Liver (tissue), 3 donors: ENCODE measurements at regions not wholly inside any gene's neighbourhood (a gene's known extent, or its start where the extent isn't known, plus 50 kb on each side); places are given as distances from the start of the nearest gene placed in this dataset.

Source experiments
- GABPA ChIP-seq, 2 donors: IDR thresholded peaks in 1 of 2; conservative IDR thresholded peaks in 1 of 2; 2 replicates each; pipeline ENCODE4 v1.6.1; 2016; ENCODE audit warnings: antibody characterized with exemption in 2 of 2, mild to moderate bottlenecking in 1 of 2, moderate library complexity in 1 of 2
- JUND ChIP-seq, 2 donors: IDR thresholded peaks; 2 replicates each; pipeline ENCODE4 v1.6.1; 2016; ENCODE audit warnings: antibody characterized with exemption in 2 of 2
- NR2F2 ChIP-seq: IDR thresholded peaks from 2 replicates; pipeline ENCODE4 v1.6.1; 2016; ENCODE audit warnings: antibody characterized with exemption
- RAD21 ChIP-seq, 2 donors: IDR thresholded peaks; 2 replicates each; pipeline ENCODE4 v1.6.1; 2016; ENCODE audit warnings: antibody characterized with exemption in 2 of 2, mild to moderate bottlenecking in 2 of 2
- TAF1 ChIP-seq: conservative IDR thresholded peaks from 2 replicates; pipeline ENCODE4 v1.6.1; 2016; ENCODE audit warnings: antibody characterized with exemption, mild to moderate bottlenecking
- TF ChIP-seq, protein P1 (sequence below): IDR thresholded peaks from 2 replicates; pipeline ENCODE4 v1.6.1; 2016; ENCODE audit warnings: antibody characterized with exemption
- TF ChIP-seq, protein P2 (sequence below): fragments of 150-350 bp; IDR thresholded peaks from 2 replicates; pipeline ENCODE4 v1.5.1; 2017; ENCODE audit warnings: improper control_type of control experiment, low read depth, low read length; ENCODE audit not compliant: missing input control
- TF ChIP-seq, protein P3 (sequence below): IDR thresholded peaks from 2 replicates; pipeline ENCODE4 v1.6.1; 2016; ENCODE audit warnings: antibody characterized with exemption, mild to moderate bottlenecking
- TF ChIP-seq, protein P4 (sequence below): IDR thresholded peaks from 2 replicates; pipeline ENCODE4 v1.6.1; 2016; ENCODE audit warnings: antibody characterized with exemption
- TF ChIP-seq, protein P5 (sequence below): IDR thresholded peaks from 2 replicates; pipeline ENCODE4 v1.6.1; 2016; ENCODE audit warnings: antibody characterized with exemption
- donor health status: healthy.
- donor health status: healthy.

DNA sequence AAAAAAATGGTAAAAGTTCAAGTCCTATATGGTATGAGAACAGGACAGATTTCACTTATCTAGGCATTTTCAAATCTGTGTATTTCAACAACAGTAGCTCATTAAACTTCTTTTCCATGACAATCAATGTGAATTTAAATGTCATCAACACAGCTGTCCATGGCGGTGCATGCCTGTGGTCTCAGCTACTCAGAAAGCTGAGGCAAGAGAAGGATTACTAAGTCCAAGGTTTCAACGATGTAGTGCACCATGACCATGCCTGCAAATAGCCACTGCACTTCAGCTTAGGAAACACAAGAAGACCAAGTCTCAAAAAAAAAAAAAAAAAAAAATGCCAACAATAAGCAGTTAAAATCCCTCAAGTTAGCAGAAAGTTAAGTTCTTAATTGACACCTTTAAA lies 214.6 kb downstream of the C12orf50 start:
- TF ChIP-seq, protein P1, sequence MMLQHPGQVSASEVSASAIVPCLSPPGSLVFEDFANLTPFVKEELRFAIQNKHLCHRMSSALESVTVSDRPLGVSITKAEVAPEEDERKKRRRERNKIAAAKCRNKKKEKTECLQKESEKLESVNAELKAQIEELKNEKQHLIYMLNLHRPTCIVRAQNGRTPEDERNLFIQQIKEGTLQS = no peak
- TF ChIP-seq, protein P2, sequence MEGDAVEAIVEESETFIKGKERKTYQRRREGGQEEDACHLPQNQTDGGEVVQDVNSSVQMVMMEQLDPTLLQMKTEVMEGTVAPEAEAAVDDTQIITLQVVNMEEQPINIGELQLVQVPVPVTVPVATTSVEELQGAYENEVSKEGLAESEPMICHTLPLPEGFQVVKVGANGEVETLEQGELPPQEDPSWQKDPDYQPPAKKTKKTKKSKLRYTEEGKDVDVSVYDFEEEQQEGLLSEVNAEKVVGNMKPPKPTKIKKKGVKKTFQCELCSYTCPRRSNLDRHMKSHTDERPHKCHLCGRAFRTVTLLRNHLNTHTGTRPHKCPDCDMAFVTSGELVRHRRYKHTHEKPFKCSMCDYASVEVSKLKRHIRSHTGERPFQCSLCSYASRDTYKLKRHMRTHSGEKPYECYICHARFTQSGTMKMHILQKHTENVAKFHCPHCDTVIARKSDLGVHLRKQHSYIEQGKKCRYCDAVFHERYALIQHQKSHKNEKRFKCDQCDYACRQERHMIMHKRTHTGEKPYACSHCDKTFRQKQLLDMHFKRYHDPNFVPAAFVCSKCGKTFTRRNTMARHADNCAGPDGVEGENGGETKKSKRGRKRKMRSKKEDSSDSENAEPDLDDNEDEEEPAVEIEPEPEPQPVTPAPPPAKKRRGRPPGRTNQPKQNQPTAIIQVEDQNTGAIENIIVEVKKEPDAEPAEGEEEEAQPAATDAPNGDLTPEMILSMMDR = no peak
- TF ChIP-seq RAD21 (IDR thresholded peaks at IDR 0.05) = no peak
- TF ChIP-seq, protein P3, sequence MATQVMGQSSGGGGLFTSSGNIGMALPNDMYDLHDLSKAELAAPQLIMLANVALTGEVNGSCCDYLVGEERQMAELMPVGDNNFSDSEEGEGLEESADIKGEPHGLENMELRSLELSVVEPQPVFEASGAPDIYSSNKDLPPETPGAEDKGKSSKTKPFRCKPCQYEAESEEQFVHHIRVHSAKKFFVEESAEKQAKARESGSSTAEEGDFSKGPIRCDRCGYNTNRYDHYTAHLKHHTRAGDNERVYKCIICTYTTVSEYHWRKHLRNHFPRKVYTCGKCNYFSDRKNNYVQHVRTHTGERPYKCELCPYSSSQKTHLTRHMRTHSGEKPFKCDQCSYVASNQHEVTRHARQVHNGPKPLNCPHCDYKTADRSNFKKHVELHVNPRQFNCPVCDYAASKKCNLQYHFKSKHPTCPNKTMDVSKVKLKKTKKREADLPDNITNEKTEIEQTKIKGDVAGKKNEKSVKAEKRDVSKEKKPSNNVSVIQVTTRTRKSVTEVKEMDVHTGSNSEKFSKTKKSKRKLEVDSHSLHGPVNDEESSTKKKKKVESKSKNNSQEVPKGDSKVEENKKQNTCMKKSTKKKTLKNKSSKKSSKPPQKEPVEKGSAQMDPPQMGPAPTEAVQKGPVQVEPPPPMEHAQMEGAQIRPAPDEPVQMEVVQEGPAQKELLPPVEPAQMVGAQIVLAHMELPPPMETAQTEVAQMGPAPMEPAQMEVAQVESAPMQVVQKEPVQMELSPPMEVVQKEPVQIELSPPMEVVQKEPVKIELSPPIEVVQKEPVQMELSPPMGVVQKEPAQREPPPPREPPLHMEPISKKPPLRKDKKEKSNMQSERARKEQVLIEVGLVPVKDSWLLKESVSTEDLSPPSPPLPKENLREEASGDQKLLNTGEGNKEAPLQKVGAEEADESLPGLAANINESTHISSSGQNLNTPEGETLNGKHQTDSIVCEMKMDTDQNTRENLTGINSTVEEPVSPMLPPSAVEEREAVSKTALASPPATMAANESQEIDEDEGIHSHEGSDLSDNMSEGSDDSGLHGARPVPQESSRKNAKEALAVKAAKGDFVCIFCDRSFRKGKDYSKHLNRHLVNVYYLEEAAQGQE = no peak
- no peak for TF ChIP-seq GABPA (IDR thresholded peaks at IDR 0.05 in 1 of 2, conservative IDR thresholded peaks at IDR 0.05 in 1 of 2)
- no peak for TF ChIP-seq JUND (IDR thresholded peaks at IDR 0.05)
- TF ChIP-seq, protein P4, sequence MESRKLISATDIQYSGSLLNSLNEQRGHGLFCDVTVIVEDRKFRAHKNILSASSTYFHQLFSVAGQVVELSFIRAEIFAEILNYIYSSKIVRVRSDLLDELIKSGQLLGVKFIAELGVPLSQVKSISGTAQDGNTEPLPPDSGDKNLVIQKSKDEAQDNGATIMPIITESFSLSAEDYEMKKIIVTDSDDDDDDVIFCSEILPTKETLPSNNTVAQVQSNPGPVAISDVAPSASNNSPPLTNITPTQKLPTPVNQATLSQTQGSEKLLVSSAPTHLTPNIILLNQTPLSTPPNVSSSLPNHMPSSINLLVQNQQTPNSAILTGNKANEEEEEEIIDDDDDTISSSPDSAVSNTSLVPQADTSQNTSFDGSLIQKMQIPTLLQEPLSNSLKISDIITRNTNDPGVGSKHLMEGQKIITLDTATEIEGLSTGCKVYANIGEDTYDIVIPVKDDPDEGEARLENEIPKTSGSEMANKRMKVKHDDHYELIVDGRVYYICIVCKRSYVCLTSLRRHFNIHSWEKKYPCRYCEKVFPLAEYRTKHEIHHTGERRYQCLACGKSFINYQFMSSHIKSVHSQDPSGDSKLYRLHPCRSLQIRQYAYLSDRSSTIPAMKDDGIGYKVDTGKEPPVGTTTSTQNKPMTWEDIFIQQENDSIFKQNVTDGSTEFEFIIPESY = no peak
- no peak for TF ChIP-seq TAF1
- TF ChIP-seq, protein P5, sequence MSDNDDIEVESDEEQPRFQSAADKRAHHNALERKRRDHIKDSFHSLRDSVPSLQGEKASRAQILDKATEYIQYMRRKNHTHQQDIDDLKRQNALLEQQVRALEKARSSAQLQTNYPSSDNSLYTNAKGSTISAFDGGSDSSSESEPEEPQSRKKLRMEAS = no peak
- no peak for TF ChIP-seq NR2F2
